Thymus (tissue), 11 donors: ENCODE measurements at regions not wholly inside any gene's neighbourhood (a gene's known extent, or its start where the extent isn't known, plus 50 kb on each side); places are given as distances from the start of the nearest gene placed in this dataset.

Experiments used
- DNase-seq, 9 donors: peaks; one replicate each; pipeline ENCODE4 v3.0.0-alpha.2; 2013; ENCODE audit warnings: low spot score in 9 of 9, low read depth in 6 of 9, missing footprints in 1 of 9
- H3K27ac ChIP-seq, 2 donors: one replicate each; pipeline ENCODE4 v1.5.1; 2013; ENCODE audit warnings: control low read depth in 1 of 2, low read depth in 1 of 2, low read length in 1 of 2, mild to moderate bottlenecking in 1 of 2, moderate library complexity in 1 of 2
- H3K27me3 ChIP-seq, 2 donors: one replicate each; pipeline ENCODE4 v1.5.1; 2013; ENCODE audit warnings: low read length in 1 of 2; ENCODE audit not compliant: control insufficient read depth in 2 of 2, insufficient read depth in 1 of 2
- H3K36me3 ChIP-seq, 2 donors: one replicate each; pipeline ENCODE4 v1.5.1; 2013; ENCODE audit warnings: low read length in 1 of 2, mild to moderate bottlenecking in 1 of 2, moderate library complexity in 1 of 2; ENCODE audit not compliant: control insufficient read depth in 2 of 2, insufficient read depth in 2 of 2
- H3K4me1 ChIP-seq, 2 donors: one replicate each; pipeline ENCODE4 v1.5.1; 2013; ENCODE audit warnings: low read length in 2 of 2; ENCODE audit not compliant: control insufficient read depth in 2 of 2, insufficient read depth in 2 of 2
- H3K4me3 ChIP-seq, 2 donors: one replicate each; pipeline ENCODE4 v1.5.1; 2013; ENCODE audit warnings: low read length in 2 of 2, control low read depth in 1 of 2, mild to moderate bottlenecking in 1 of 2
- H3K9me3 ChIP-seq, 2 donors: one replicate each; pipeline ENCODE4 v1.5.1; 2013; ENCODE audit warnings: low read length in 1 of 2, mild to moderate bottlenecking in 1 of 2; ENCODE audit not compliant: control insufficient read depth in 2 of 2, insufficient read depth in 1 of 2
- WGBS: extraction: QIAGEN DNeasy Blood & Tissue Kit; methylation state at CpG from one replicate; pipeline ENCODE4 v1.1.7; 2013; 5-methylcytosine and 5-hydroxymethylcytosine counted together
- donor health status: healthy.

- Histone ChIP-seq H3K4me1 (no peaks in the 10 kb centered on the region), H3K4me3 (no peak overlapping the region), H3K27me3 (no peaks in the 10 kb centered on the region), H3K27ac (no peak overlapping the region), H3K9me3 (peaks cover 0 to 4% of the 10 kb centered on the region in 2 donors), H3K36me3 (no peaks in the 10 kb centered on the region)
- DNase-seq, result no peak
- 91% methylated on average over 7 of the region's 7 CpGs for WGBS
Measured at GRCh38 chr4:26173619-26174018, 147.2 kb upstream of the RBPJ start.

GRCh38 chr4:26174027-26174426 lies 146.8 kb upstream of the RBPJ start:
- 71% methylated on average over 9 of the region's 9 CpGs for WGBS
- H3K27ac ChIP-seq, result no peak overlapping the region
- no peak overlapping the region for H3K4me3 ChIP-seq
- no peaks in the 10 kb centered on the region for H3K36me3 ChIP-seq
- H3K27me3 ChIP-seq, result no peaks in the 10 kb centered on the region
- H3K4me1 ChIP-seq, result no peaks in the 10 kb centered on the region
- no peak for DNase-seq
- H3K9me3 ChIP-seq, result peaks cover 0 to 4% of the 10 kb centered on the region in 2 donors

DNA sequence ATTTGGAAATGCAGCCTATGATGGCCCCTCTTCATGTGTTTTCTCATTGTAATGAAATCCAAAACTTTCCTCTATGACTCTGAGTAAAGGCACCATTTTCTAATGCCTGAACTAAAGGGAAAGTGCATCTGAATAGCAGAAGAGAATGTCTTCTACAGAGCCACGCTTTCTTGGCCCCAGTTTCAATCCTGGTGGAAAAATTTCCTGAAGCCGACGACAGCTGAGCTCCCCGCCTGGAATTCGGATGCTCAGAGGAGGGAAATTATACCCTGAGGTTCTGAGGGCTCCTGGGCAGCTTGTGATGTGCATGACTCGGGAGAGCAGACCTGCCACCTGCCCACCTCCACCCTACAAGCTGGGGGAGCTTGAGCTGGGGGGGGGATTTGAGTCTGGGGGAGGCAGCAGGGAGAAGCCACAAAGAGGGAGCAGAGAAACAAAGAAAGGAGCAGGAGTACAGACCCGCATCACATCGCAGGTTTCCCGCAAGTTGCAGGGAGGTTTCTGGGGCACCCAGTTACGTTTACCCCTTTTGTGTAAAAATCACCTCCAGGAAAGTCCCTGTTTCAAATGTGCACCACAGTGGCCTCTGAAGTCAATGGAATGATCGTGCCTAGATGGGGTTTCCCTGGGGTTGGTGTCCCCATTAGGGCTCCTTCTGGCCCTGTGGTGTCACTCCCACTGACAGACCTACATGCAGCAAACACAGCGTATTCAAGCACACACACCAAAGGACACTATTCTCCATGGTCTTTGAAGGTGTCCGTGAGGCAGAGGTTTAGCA lies 145.6 kb upstream of the RBPJ start:
- DNase-seq, result no peak
- no peaks in the 10 kb centered on the region for H3K27me3 ChIP-seq
- 94% methylated on average over 13 of the region's 13 CpGs for WGBS

DNA sequence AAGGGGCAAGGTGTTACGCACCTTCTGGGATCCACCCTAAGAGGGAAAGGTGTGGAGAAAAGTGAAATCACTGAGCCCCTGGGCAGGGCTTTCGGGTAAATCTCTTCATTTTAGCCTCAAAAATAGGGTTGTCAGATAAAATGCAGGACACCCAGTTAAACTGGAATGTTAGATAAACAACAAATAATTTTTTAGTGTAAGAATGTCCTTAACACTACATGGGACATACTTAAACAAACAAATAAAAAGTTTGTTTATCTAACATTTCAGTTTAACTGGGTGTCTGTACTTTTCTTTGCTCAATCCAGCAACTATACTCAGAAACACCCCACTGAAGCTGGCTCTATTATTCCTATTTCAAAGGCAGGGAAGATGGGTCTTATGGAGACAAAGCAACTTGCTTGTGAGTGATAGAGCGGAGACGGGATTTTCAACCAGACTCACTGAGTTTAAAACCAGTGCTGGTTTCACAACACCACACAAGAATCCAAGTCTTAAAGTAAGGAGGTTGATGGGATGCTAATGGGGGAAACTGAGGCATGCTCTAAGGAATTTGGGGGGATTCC lies 144.8 kb upstream of the RBPJ start:
- DNase-seq, result no peak

More for the DNA sequence above, 145.6 kb upstream of the RBPJ start:
- Histone ChIP-seq H3K36me3 (no peaks in the 10 kb centered on the region), H3K27ac (no peak overlapping the region), H3K9me3 (no peaks in the 10 kb centered on the region), H3K4me1 (no peaks in the 10 kb centered on the region), H3K4me3 (no peak overlapping the region)

GRCh38 chr4:26176598-26177149 lies 144.1 kb upstream of the RBPJ start:
- Histone ChIP-seq H3K27me3 (no peaks in the 10 kb centered on the region), H3K27ac (no peak overlapping the region), H3K4me1 (no peaks in the 10 kb centered on the region), H3K36me3 (no peaks in the 10 kb centered on the region), H3K9me3 (no peaks in the 10 kb centered on the region), H3K4me3 (no peak overlapping the region)
- 94% methylated on average over 8 of the region's 8 CpGs for WGBS
- DNase-seq, result no peak

More for the DNA sequence above, 144.8 kb upstream of the RBPJ start:
- no peaks in the 10 kb centered on the region for H3K4me1 ChIP-seq
- no peaks in the 10 kb centered on the region for H3K27me3 ChIP-seq
- H3K27ac ChIP-seq, result no peak overlapping the region
- no peaks in the 10 kb centered on the region for H3K36me3 ChIP-seq
- no peak overlapping the region for H3K4me3 ChIP-seq
- no peaks in the 10 kb centered on the region for H3K9me3 ChIP-seq
- WGBS, result 96% methylated on average over 4 of the region's 4 CpGs

- H3K27me3 ChIP-seq, result no peaks in the 10 kb centered on the region
- H3K27ac ChIP-seq, result no peak overlapping the region
- H3K4me3 ChIP-seq, result no peak overlapping the region
- WGBS, result 80% methylated on average over 6 of the region's 6 CpGs
- H3K4me1 ChIP-seq, result no peaks in the 10 kb centered on the region
- H3K9me3 ChIP-seq, result no peaks in the 10 kb centered on the region
- DNase-seq, result no peak
- H3K36me3 ChIP-seq, result no peaks in the 10 kb centered on the region
Measured at GRCh38 chr4:26178854-26179253, 142.0 kb upstream of the RBPJ start.

- no peaks in the 10 kb centered on the region for H3K4me1 ChIP-seq
- H3K4me3 ChIP-seq, result no peak overlapping the region
- H3K36me3 ChIP-seq, result no peaks in the 10 kb centered on the region
- 86% methylated on average over 6 of the region's 6 CpGs for WGBS
- no peak for DNase-seq
- no peak overlapping the region for H3K27ac ChIP-seq
- H3K9me3 ChIP-seq, result no peaks in the 10 kb centered on the region
- no peaks in the 10 kb centered on the region for H3K27me3 ChIP-seq
Measured at GRCh38 chr4:26179316-26179760, 141.5 kb upstream of the RBPJ start.

GRCh38 chr4:26181616-26182015 lies 139.2 kb upstream of the RBPJ start:
- WGBS, result 98% methylated on average over 1 of the region's 1 CpG
- no peaks in the 10 kb centered on the region for H3K27me3 ChIP-seq
- H3K9me3 ChIP-seq, result no peaks in the 10 kb centered on the region
- no peaks in the 10 kb centered on the region for H3K36me3 ChIP-seq
- H3K27ac ChIP-seq, result no peak overlapping the region
- H3K4me3 ChIP-seq, result no peak overlapping the region
- no peaks in the 10 kb centered on the region for H3K4me1 ChIP-seq
- no peak for DNase-seq

GRCh38 chr4:26183017-26183416 lies 137.8 kb upstream of the RBPJ start:
- no peaks in the 10 kb centered on the region for H3K27me3 ChIP-seq
- H3K4me1 ChIP-seq, result no peaks in the 10 kb centered on the region
- no peak for DNase-seq
- no peak overlapping the region for H3K27ac ChIP-seq
- 98% methylated on average over 5 of the region's 5 CpGs for WGBS
- no peaks in the 10 kb centered on the region for H3K36me3 ChIP-seq
- no peaks in the 10 kb centered on the region for H3K9me3 ChIP-seq
- H3K4me3 ChIP-seq, result no peak overlapping the region
